ENCODE measurements at regions not wholly inside any gene's neighbourhood (a gene's known extent, or its start where the extent isn't known, plus 50 kb on each side); places are given as distances from the start of the nearest gene placed in this dataset.

DNA sequence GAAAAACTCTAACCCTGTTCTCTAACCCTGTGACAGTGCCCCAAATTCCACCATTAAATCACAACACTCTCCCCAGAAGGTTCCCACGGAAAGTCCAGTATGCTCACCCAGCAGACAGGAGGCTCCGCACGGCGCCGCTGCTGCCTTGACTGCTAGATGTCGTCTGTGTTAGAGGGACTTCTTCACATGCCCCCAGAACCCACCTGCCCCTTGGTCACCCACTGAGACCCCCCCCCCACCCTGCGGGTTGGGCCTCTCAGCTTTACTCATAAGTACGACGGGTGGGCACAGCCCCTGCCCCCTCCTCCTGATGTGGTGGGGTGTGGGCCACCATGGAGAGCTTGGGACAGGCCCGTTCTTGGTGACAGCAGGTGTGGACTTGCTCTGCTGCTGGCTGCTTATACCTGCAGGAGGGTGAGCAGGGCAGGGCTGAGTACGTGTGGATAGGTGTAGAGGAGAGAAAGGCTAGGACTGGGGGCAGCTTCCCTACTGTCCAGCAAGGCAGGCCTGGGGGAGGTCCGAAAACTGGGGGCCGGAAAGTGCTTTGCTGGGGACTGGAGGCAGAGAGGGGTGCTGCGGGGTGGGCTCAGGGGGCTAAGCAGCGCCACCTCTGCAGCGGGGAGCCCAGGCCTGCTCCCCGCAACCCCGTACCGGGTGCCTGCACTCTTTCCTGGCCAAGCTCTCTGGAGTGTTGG is 57.5 kb upstream of the OLFM1 start:
- DNase-seq (ENCODE audit: low spot score) = no peak

DNA sequence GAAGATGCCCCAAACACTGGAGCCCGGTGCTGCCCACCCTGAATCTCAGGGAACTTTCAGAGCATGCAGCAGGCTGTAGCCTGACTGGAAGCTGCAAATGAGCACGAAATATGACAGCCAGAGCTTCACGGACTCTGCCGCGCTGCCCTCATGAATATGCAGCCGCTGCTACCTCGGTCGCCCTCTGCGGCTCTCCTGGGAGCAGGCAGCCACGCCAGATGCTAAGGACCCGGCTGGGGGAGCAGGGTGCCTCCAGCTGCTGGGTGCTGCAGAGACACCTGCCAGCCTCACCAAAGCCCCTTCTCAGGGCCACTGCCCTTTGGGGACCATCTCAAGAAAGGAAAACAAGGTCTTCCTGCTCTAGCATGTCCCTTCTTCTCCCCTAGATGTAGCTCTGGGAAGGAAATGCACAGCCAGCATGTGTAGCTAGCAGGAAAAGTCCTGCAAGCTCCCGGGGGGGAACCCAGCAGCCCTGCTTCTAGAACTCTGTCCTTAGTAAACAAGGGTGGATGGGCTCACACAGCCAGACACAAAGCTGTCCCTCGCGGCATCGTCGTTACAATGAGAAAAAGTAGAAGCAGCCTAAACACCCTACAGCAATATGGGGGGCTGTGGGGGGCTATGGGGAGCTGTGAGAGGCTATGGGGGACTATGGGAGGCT is 56.8 kb upstream of the OLFM1 start:
- DNase-seq (ENCODE audit: low spot score) = no peak

DNA sequence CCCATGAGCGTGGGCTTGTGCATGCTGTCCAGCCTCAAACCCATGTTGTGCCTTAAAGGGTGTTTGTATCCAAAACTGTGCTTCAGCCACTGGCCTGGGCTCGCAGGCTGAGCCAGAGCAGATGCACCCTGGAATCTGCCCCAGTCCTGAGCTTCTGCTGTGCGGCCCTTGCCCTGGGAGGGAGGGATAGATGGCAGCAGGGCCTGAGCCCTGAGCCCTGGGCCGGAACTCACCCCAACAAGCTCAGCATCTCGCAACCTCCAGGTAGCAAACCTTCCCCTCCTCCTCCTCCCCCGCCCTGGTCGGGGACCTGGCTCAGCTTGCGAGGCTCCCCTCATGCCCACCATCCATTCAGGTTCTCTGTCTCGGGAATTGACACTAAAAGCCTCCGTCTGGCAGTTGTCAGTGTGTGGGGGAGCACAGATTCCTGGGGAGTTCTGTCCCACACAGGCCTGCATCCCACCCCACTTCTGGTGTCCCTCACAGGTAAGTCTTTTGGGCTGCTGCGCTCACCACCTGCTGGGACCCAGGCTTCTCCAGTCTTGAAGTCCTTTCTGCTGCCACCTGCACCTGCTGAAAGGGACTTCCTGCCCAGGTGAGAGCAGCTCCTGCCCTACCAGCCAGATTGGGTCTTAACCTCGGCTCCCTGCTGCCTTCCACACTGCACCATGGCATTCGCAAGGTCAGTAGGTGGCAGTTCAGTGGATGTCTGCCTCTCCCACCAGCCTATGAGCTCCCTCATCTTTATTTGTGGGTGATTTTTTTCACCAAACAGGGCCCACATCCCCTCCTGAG is 55.2 kb upstream of the OLFM1 start:
- DNase-seq (ENCODE audit: low spot score) = no peak

GRCh38 chr9:135032868-135033460 is 54.5 kb upstream of the OLFM1 start:
- DNase-seq (ENCODE audit: low spot score) = no peak

- no peak for DNase-seq (ENCODE audit: low spot score)
Measured at GRCh38 chr9:135033487-135033886, 54.0 kb upstream of the OLFM1 start.

GRCh38 chr9:135034106-135034505 is 53.4 kb upstream of the OLFM1 start:
- no peak for DNase-seq (ENCODE audit: low spot score)

- no peak for DNase-seq (ENCODE audit: low spot score)
Measured at GRCh38 chr9:135035781-135036760, 51.4 kb upstream of the OLFM1 start.

- DNase-seq (ENCODE audit: low spot score) = no peak
Measured at GRCh38 chr9:135036861-135037465, 50.5 kb upstream of the OLFM1 start.

GRCh38 chr9:135037521-135038250 is 49.8 kb upstream of the OLFM1 start:
- no peak for DNase-seq (ENCODE audit: low spot score)

Data from iPS-NIHi11 (cell line).